Cardiac fibroblast (primary cell): ENCODE measurements at regions not wholly inside any gene's neighbourhood (a gene's known extent, or its start where the extent isn't known, plus 50 kb on each side); places are given as distances from the start of the nearest gene placed in this dataset.

ENCODE experiments used
- DNase-seq, 2 donors: peaks; one replicate each; pipeline versions ENCODE4 v3.0.0 to v3.0.0-alpha.2; 2010; ENCODE audit warnings: low read depth in 2 of 2
- H3K4me3 ChIP-seq, 2 donors: replicated peaks in 1 of 2; 1 replicate in 1 of 2; 2 replicates in 1 of 2; pipeline ENCODE4 v1.5.1; 2011; ENCODE audit warnings: low read depth in 2 of 2, low read length in 2 of 2, mild to moderate bottlenecking in 2 of 2, moderate library complexity in 1 of 2
- CTCF ChIP-seq: IDR thresholded peaks from one replicate; pipeline ENCODE4 v1.5.1; 2011; ENCODE audit warnings: low read depth, mild to moderate bottlenecking, low read length, inconsistent platforms

DNA sequence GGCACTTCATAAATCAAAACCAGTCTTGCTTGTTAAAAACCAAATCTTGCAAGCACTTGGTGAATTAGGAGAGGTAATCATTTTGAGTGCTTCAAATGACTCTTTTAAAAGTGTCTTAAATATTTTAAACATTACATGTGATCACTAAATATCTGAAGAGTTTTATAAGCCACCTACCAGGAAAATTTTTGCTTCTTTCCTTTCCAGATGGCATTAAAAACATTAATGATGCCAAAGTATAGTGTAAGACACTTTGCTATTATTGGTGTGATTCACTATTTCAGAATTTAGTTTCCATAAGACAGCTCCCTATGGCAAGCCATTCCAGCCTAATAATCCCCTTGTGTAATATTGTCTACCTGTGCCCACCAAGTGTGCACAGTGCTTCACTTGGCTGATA is 548.8 kb upstream of the ADAMTS5 start:
- no peak for TF ChIP-seq CTCF
- no peak overlapping the region for H3K4me3 ChIP-seq
- DNase-seq: no peak

- H3K4me3 ChIP-seq: no peak overlapping the region
- DNase-seq: peak in 1 of 2 donors; percentile 58
- TF ChIP-seq CTCF: no peak
Measured at GRCh38 chr21:27513825-27514224, 546.9 kb upstream of the ADAMTS5 start.

DNA sequence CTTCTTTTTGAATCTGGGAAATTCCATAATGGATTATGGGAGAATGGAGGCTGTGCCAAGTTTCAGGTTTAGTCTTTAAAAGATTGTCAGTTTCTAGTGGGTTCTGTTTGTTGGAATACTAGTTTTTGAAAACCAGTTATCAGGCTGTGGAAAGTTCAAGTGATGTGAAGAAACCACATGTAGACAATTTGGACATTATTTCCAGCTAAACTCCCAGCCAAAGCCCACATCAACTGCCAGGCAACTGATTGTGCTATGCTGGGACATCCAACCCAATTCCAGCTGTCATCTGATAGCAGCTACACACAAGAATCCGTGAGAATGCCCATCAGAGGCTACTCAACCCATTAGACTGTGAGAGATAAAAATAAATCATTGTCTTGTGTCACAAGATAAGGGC is 546.1 kb upstream of the ADAMTS5 start:
- no peak for TF ChIP-seq CTCF

DNA sequence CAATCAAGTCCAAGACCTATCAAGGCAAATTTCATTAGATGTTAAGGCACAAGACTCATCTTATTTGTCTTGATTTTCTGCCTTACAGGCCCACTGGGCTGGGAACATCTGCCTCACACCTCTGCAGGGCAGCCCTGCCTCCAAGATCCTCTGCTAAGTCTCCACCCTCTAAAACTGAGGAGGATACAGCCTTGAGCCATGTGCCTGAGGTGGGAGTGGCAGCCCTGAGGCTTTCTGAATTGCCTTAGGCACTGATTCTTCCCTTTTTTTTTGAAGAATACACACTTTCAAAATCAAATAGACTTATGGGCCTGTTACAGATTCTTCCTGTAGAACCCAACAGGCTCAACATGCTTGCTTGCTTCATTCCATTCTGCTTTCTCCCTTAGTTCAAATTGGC is 544.3 kb upstream of the ADAMTS5 start:
- no peak for DNase-seq
- TF ChIP-seq CTCF: no peak

More for the DNA sequence above, 546.1 kb upstream of the ADAMTS5 start:
- no peak overlapping the region for H3K4me3 ChIP-seq
- peak in 1 of 2 donors; percentile 67 for DNase-seq

DNA sequence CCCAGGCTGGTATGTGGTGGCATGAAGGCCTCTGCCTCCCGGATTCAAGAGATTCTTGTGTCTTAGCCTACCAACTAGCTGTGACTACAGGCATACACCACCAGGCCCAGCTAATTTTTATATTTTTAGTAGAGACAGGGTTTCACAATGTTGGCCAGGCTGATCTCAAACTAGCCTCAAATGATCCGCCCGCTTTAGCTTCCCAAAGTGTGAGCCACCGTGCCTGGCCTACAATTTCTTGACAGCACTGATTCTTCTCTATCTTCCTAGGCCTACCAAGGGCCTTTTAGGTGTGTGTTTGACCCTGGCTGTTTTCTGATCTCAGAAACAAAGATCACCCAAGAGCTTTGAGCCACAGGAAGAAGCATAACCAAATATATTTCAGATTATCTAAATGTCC is 540.8 kb upstream of the ADAMTS5 start:
- no peak overlapping the region for H3K4me3 ChIP-seq
- DNase-seq: no peak
- no peak for TF ChIP-seq CTCF

More for the DNA sequence above, 544.3 kb upstream of the ADAMTS5 start:
- no peak overlapping the region for H3K4me3 ChIP-seq

DNA sequence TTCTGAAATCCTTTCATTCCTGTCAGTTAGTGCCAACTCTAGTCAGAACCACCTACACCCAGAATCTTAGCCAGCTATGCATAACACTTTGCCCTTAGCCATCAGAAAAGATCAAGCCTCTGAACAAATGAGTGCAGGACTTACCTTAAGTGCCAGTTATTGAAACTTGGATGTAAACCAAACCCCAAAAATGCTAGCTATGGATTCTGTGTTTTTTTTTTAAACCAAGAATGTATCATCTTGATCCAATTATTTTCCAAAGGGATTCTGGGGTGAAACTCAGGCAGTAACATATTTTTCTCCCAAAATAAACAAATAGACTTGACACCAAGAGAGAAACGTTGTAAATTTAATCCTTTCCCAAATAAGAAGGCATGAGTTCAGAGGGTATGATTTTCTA is 538.6 kb upstream of the ADAMTS5 start:
- H3K4me3 ChIP-seq: no peak overlapping the region
- no peak for TF ChIP-seq CTCF
- DNase-seq: peak; percentile 56 to 65

GRCh38 chr21:27502801-27503200 is 535.9 kb upstream of the ADAMTS5 start:
- no peak for DNase-seq
- TF ChIP-seq CTCF: no peak
- H3K4me3 ChIP-seq: no peak overlapping the region
